ENCODE measurements at regions not wholly inside any gene's neighbourhood (a gene's known extent, or its start where the extent isn't known, plus 50 kb on each side); places are given as distances from the start of the nearest gene placed in this dataset.

GRCh38 chr18:46388286-46388685 lies 268.7 kb downstream of the LOXHD1 start:
- no peak for DNase-seq

- DNase-seq, result no peak
Measured at GRCh38 chr18:46392576-46392975, 264.4 kb downstream of the LOXHD1 start.

GRCh38 chr18:46393230-46393629 lies 263.8 kb downstream of the LOXHD1 start:
- no peak for DNase-seq

GRCh38 chr18:46393961-46394360 lies 263.1 kb downstream of the LOXHD1 start:
- no peak for DNase-seq

- no peak for DNase-seq
Measured at GRCh38 chr18:46395795-46396194, 261.2 kb downstream of the LOXHD1 start.

GRCh38 chr18:46397174-46397573 lies 259.8 kb downstream of the LOXHD1 start:
- DNase-seq, result no peak

- DNase-seq, result no peak
Measured at GRCh38 chr18:46398005-46398404, 259.0 kb downstream of the LOXHD1 start.

GRCh38 chr18:46398625-46399024 lies 258.4 kb downstream of the LOXHD1 start:
- DNase-seq, result no peak

GRCh38 chr18:46399303-46399702 lies 257.7 kb downstream of the LOXHD1 start:
- DNase-seq, result no peak

GRCh38 chr18:46400449-46400848 lies 256.6 kb downstream of the LOXHD1 start:
- no peak for DNase-seq

- no peak for DNase-seq
Measured at GRCh38 chr18:46401486-46402070, 255.4 kb downstream of the LOXHD1 start.

- no peak for DNase-seq
Measured at GRCh38 chr18:46402396-46402795, 254.6 kb downstream of the LOXHD1 start.

GRCh38 chr18:46402945-46403344 lies 254.1 kb downstream of the LOXHD1 start:
- DNase-seq, result no peak

- DNase-seq, result no peak
Measured at GRCh38 chr18:46405832-46406538, 251.0 kb downstream of the LOXHD1 start.

GRCh38 chr18:46406539-46406932 lies 250.5 kb downstream of the LOXHD1 start:
- no peak for DNase-seq

- no peak for DNase-seq
Measured at GRCh38 chr18:46407486-46408166, 249.4 kb downstream of the LOXHD1 start.

- no peak for DNase-seq
Measured at GRCh38 chr18:46408334-46408987, 248.6 kb downstream of the LOXHD1 start.

- no peak for DNase-seq
Measured at GRCh38 chr18:46411191-46411828, 245.7 kb downstream of the LOXHD1 start.

GRCh38 chr18:46411867-46412690 lies 244.9 kb downstream of the LOXHD1 start:
- DNase-seq, result no peak

GRCh38 chr18:46412916-46413315 lies 244.1 kb downstream of the LOXHD1 start:
- DNase-seq, result no peak

GRCh38 chr18:46413684-46414083 lies 243.3 kb downstream of the LOXHD1 start:
- no peak for DNase-seq

GRCh38 chr18:46414863-46415262 lies 242.2 kb downstream of the LOXHD1 start:
- no peak for DNase-seq

Data from CD4-positive, alpha-beta T cell treated with Interleukin-12 subunit alpha and Interleukin-12 subunit beta, for 1 hour (primary cell).